Lung (tissue), 11 donors: ENCODE measurements at regions not wholly inside any gene's neighbourhood (a gene's known extent, or its start where the extent isn't known, plus 50 kb on each side); places are given as distances from the start of the nearest gene placed in this dataset.

Experiments used
- ATAC-seq: fragments of 200-7000 bp; cut with Tn5 transposase; one replicate; pipeline ENCODE4 v1.9.1; 2020; ENCODE audit warnings: moderate number of reproducible peaks; ENCODE audit not compliant: insufficient read depth, low FRiP score
- DNase-seq, 3 donors: peaks; one replicate each; pipeline ENCODE4 v3.0.0-alpha.2; 2013 to 2017
- H3K27ac ChIP-seq, 2 donors: one replicate each; pipeline ENCODE4 v1.5.1; 2013; ENCODE audit warnings: mild to moderate bottlenecking in 2 of 2, moderate library complexity in 2 of 2, control low read depth in 1 of 2, inconsistent platforms in 1 of 2, low read depth in 1 of 2, low read length in 1 of 2
- H3K27me3 ChIP-seq, 3 donors: one replicate each; pipeline ENCODE4 v1.5.1; 2013; ENCODE audit warnings: low read length in 2 of 3; ENCODE audit not compliant: control insufficient read depth in 3 of 3, insufficient read depth in 3 of 3
- H3K36me3 ChIP-seq, 4 donors: one replicate each; pipeline ENCODE4 v1.5.1; 2013; ENCODE audit warnings: low read length in 4 of 4, mild to moderate bottlenecking in 1 of 4, moderate library complexity in 1 of 4; ENCODE audit not compliant: control insufficient read depth in 4 of 4, insufficient read depth in 4 of 4
- H3K4me1 ChIP-seq, 5 donors: one replicate each; pipeline ENCODE4 v1.5.1; 2013; ENCODE audit warnings: low read length in 5 of 5, mild to moderate bottlenecking in 2 of 5, moderate library complexity in 1 of 5; ENCODE audit not compliant: control insufficient read depth in 5 of 5, insufficient read depth in 5 of 5
- H3K4me3 ChIP-seq: one replicate; pipeline ENCODE4 v1.5.1; 2013; ENCODE audit warnings: mild to moderate bottlenecking, control low read depth, moderate library complexity
- H3K9ac ChIP-seq, 2 donors: one replicate each; pipeline ENCODE4 v1.5.1; 2013; ENCODE audit warnings: low read length in 2 of 2, control low read depth in 1 of 2; ENCODE audit not compliant: insufficient read depth in 1 of 2
- H3K9me3 ChIP-seq, 4 donors: one replicate each; pipeline ENCODE4 v1.5.1; 2013; ENCODE audit warnings: low read length in 3 of 4, mild to moderate bottlenecking in 1 of 4, moderate library complexity in 1 of 4; ENCODE audit not compliant: control insufficient read depth in 4 of 4, insufficient read depth in 3 of 4
- CTCF ChIP-seq: IDR thresholded peaks from 2 replicates; pipeline ENCODE4 v1.5.1; 2012; ENCODE audit warnings: mild to moderate bottlenecking; ENCODE audit errors: control extremely low read depth, extremely low read depth
- WGBS, 2 donors: extraction: QIAGEN DNeasy Blood & Tissue Kit; methylation state at CpG; one replicate each; pipeline ENCODE4 v1.1.7; 2013; 5-methylcytosine and 5-hydroxymethylcytosine counted together
- donor health status: control.
- donor health status: control.
- donor health status: Bipolar disorder and iron deficiency.
- donor health status: healthy.
- donor health status: DM: yes; HTN: yes; CAD: no.

- 46 to 61% methylated on average over 6 of the region's 6 CpGs for WGBS, 2 donors
- Histone ChIP-seq H3K36me3 (no peaks in the 10 kb centered on the region), H3K9ac (peak overlapping the region in 1 of 2 donors; percentile 36), H3K9me3 (no peaks in the 10 kb centered on the region), H3K27ac (peak overlapping the region; percentile 34 to 71), H3K27me3 (no peaks in the 10 kb centered on the region), H3K4me3 (no peak overlapping the region), H3K4me1 (peaks cover 0 to 11% (median 7%) of the 10 kb centered on the region in 5 donors)
- no peak for TF ChIP-seq CTCF
- DNase-seq (peak in 2 of 3 donors; percentile 58 to 77), ATAC-seq (peak; percentile 49)
Measured at GRCh38 chr5:74576941-74577456, 63.5 kb downstream of the ENC1 start.

DNA sequence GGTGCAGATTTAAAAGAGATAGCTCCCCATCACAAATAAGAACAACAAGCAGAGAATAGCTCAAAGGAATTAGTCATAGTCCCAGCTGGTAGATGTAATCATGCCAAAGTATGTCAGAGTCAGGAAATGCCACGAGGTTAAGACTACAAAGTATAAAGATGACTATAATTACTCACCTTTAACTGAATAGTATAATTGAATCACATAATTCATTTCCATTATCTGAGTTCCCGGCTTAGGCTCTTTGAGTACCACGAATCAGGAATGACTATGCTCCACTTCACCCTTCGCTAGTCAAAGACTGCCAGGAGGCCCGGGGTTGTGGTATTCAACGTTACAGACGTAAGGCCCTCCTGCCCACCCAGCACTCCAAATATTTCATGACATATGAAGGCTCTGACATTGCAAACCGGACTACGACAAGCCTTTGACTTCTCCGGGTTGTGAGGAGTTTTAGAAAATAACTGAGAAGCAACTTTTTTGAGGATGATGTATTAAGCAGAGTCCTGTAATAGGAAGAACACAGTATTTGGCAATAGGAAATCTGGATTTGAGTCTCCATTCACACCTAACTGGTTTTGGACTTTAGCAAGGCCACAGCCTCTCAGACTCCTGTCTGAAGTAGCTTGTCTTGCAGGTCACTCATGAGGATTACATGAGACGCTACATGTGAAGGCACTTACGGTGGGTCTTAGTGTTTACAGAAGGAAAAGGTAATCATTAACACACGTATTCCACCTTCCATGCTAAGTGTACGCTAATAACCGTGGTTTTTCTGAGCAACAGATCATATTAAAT is 64.6 kb downstream of the ENC1 start:
- Histone ChIP-seq H3K27ac (peak overlapping the region; percentile 62 to 82), H3K4me3 (no peak overlapping the region), H3K27me3 (no peaks in the 10 kb centered on the region), H3K36me3 (no peaks in the 10 kb centered on the region), H3K4me1 (peaks cover 0 to 14% (median 7%) of the 10 kb centered on the region in 5 donors), H3K9ac (no peak overlapping the region), H3K9me3 (no peaks in the 10 kb centered on the region)
- no peak for TF ChIP-seq CTCF
- DNase-seq (peak; percentile 28 to 60 (median 37)), ATAC-seq (peak; percentile 67)
- 66 to 86% methylated on average over 15 of the region's 15 CpGs for WGBS, 2 donors

GRCh38 chr5:74570250-74570649 is 70.3 kb downstream of the ENC1 start:
- Histone ChIP-seq H3K27ac (no peak overlapping the region), H3K36me3 (no peaks in the 10 kb centered on the region), H3K27me3 (no peaks in the 10 kb centered on the region), H3K4me3 (no peak overlapping the region), H3K9me3 (no peaks in the 10 kb centered on the region), H3K4me1 (peaks cover 0 to 4% (median 0%) of the 10 kb centered on the region in 5 donors), H3K9ac (no peak overlapping the region)
- no peak for DNase-seq
- WGBS, 2 donors, result 86 to 90% methylated on average over 2 of the region's 2 CpGs
- ATAC-seq, result no peak
- TF ChIP-seq CTCF, result no peak
